ENCODE measurements at regions not wholly inside any gene's neighbourhood (a gene's known extent, or its start where the extent isn't known, plus 50 kb on each side); places are given as distances from the start of the nearest gene placed in this dataset.
"Not testable (repeated sequence)": the region's sequence is repeated elsewhere in the genome, so short reads cannot be mapped to it uniquely, and the experiment has no call there.

DNA sequence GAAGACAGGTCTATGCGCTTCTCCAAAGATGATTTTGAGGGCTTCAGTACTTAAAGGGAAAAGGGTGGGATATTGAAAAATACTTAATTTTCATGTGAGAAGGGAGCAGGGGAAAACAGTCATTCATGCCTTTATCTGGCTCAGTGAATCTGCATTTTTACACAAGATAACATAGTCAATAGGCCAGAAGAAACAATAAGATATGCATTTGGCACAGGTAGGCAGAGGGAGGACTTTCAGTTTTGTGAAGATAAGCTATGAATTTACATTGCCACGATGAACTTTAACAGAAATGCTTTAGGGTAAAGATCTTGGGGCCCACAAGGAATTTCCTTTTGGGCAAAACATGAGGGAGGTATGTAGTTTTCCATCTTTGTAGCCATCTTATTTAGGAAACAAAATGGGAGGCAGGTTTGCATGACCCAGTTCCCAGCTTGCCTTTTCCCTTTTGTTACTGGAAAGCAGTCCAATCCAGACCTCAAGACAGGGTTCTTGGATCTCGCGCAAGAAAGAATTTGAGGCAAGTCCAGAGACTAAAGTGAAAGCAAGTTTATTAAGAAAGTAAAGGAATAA, 504.2 kb downstream of the IGSF11 start:
- H2AFZ ChIP-seq (ENCODE audit: low read depth, low read length) = no peak overlapping the region

DNA sequence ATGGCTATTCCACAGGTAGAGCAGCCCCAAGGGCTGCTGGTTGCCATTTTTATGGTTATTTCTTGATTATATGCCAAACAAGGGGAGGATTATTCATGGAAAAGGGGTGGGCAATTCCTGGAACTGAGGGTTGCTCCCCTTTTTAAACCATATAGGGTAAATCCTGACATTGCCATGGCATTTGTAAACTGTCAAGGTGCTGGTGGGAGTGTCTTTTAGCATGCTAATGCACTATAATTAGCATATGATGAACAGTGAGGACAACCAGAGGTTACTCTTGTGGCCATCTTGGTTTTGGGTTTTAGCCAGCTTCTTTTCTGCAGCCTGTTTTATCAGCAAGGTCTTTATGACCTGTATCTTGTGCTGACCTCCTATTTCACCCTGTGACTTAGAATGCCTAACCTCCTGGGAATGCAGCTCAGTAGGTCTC, 503.7 kb downstream of the IGSF11 start:
- not testable (repeated sequence) for H3K4me1 ChIP-seq (ENCODE audit: insufficient read depth, low read length); H3K27me3 Mint-ChIP-seq (ENCODE audit: low read depth, unreplicated experiment); H3K27me3 ChIP-seq (ENCODE audit: insufficient read depth, low read length); H3K9me3 Mint-ChIP-seq (ENCODE audit: unreplicated experiment); DNase-seq (ENCODE audit: low read depth); H3K36me3 ChIP-seq (ENCODE audit: insufficient read depth, low read length); H3K27ac ChIP-seq (ENCODE audit: low read depth, low read length); H3K4me1 Mint-ChIP-seq (ENCODE audit: low read depth, unreplicated experiment); H3K27ac Mint-ChIP-seq (ENCODE audit: unreplicated experiment); FAIRE-seq; H3K9ac ChIP-seq (ENCODE audit: low read length); H3K9me3 ChIP-seq (ENCODE audit: insufficient read depth, low read depth, low read length); H4K20me1 ChIP-seq (ENCODE audit: insufficient read depth, low read length); H3K4me2 ChIP-seq (ENCODE audit: low read length); H3K4me3 ChIP-seq (ENCODE audit: insufficient read depth, low read depth, low read length); H2AFZ ChIP-seq (ENCODE audit: low read depth, low read length); H3K79me2 ChIP-seq (ENCODE audit: insufficient read depth, low read length); H3K4me3 Mint-ChIP-seq (ENCODE audit: unreplicated experiment); H3K36me3 Mint-ChIP-seq (ENCODE audit: low read depth, unreplicated experiment)

More for the DNA sequence above, 504.2 kb downstream of the IGSF11 start:
- no peak for TF ChIP-seq EZH2 (IDR thresholded peaks at IDR 0.05; ENCODE audit: insufficient read depth, low read length)
- TF ChIP-seq, protein P1, sequence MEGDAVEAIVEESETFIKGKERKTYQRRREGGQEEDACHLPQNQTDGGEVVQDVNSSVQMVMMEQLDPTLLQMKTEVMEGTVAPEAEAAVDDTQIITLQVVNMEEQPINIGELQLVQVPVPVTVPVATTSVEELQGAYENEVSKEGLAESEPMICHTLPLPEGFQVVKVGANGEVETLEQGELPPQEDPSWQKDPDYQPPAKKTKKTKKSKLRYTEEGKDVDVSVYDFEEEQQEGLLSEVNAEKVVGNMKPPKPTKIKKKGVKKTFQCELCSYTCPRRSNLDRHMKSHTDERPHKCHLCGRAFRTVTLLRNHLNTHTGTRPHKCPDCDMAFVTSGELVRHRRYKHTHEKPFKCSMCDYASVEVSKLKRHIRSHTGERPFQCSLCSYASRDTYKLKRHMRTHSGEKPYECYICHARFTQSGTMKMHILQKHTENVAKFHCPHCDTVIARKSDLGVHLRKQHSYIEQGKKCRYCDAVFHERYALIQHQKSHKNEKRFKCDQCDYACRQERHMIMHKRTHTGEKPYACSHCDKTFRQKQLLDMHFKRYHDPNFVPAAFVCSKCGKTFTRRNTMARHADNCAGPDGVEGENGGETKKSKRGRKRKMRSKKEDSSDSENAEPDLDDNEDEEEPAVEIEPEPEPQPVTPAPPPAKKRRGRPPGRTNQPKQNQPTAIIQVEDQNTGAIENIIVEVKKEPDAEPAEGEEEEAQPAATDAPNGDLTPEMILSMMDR (IDR thresholded peaks at IDR 0.05; ENCODE audit: insufficient read depth, low read depth, low read length) = no peak
- H3K4me2 ChIP-seq (ENCODE audit: low read length) = no peak overlapping the region
- Mint-ChIP-seq H3K27me3 (ENCODE audit: low read depth, unreplicated experiment) (no peaks in the 10 kb centered on the region), H3K4me3 (ENCODE audit: unreplicated experiment) (no peak overlapping the region), H3K4me1 (ENCODE audit: low read depth, unreplicated experiment) (peaks cover 3% of the 10 kb centered on the region), H3K36me3 (ENCODE audit: low read depth, unreplicated experiment) (no peaks in the 10 kb centered on the region), H3K27ac (ENCODE audit: unreplicated experiment) (no peak overlapping the region), H3K9me3 (ENCODE audit: unreplicated experiment) (peaks cover 3% of the 10 kb centered on the region)
- H4K20me1 ChIP-seq (ENCODE audit: insufficient read depth, low read length) = no peaks in the 10 kb centered on the region
- H3K27me3 ChIP-seq (ENCODE audit: insufficient read depth, low read length) = no peaks in the 10 kb centered on the region
- H3K9ac ChIP-seq (ENCODE audit: low read length) = no peak overlapping the region
- no peak for FAIRE-seq
- no peaks in the 10 kb centered on the region for H3K79me2 ChIP-seq (ENCODE audit: insufficient read depth, low read length)
- H3K9me3 ChIP-seq (ENCODE audit: insufficient read depth, low read depth, low read length) = no peaks in the 10 kb centered on the region
- DNase-seq (ENCODE audit: low read depth) = no peak
- no peaks in the 10 kb centered on the region for H3K36me3 ChIP-seq (ENCODE audit: insufficient read depth, low read length)
- H3K4me3 ChIP-seq (ENCODE audit: insufficient read depth, low read depth, low read length) = no peak overlapping the region
- H3K4me1 ChIP-seq (ENCODE audit: insufficient read depth, low read length) = no peaks in the 10 kb centered on the region
- no peak overlapping the region for H3K27ac ChIP-seq (ENCODE audit: low read depth, low read length)

DNA sequence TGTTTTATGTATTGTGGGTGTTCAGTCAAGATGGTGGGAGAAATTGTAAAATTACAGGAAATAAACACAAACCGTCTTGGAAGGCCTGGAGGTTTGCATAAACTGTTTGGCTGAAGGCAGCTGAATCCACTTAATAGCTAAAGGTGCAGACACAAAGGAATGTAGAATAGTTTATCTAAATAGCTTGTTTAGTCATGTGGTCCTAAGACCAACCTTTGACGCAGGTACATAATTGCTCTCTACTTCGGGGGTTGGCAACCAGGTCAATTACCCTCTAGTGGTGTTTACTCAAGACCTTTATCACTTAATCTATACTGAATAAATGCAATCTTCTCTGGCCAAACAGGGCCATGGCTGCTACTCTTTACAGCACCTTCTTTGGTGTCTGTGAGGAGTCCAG, 502.8 kb downstream of the IGSF11 start:
- no peaks in the 10 kb centered on the region for H3K9me3 ChIP-seq (ENCODE audit: insufficient read depth, low read depth, low read length)
- H3K36me3 ChIP-seq (ENCODE audit: insufficient read depth, low read length) = no peaks in the 10 kb centered on the region
- Mint-ChIP-seq H3K4me1 (ENCODE audit: low read depth, unreplicated experiment) (peaks cover 3% of the 10 kb centered on the region), H3K36me3 (ENCODE audit: low read depth, unreplicated experiment) (no peaks in the 10 kb centered on the region), H3K27me3 (ENCODE audit: low read depth, unreplicated experiment) (no peaks in the 10 kb centered on the region), H3K9me3 (ENCODE audit: unreplicated experiment) (no peaks in the 10 kb centered on the region), H3K27ac (ENCODE audit: unreplicated experiment) (peak overlapping the region; percentile 19), H3K4me3 (ENCODE audit: unreplicated experiment) (no peak overlapping the region)
- no peaks in the 10 kb centered on the region for H3K4me1 ChIP-seq (ENCODE audit: insufficient read depth, low read length)
- H3K79me2 ChIP-seq (ENCODE audit: insufficient read depth, low read length) = no peaks in the 10 kb centered on the region
- H4K20me1 ChIP-seq (ENCODE audit: insufficient read depth, low read length) = no peaks in the 10 kb centered on the region
- FAIRE-seq (no peak), DNase-seq (ENCODE audit: low read depth) (no peak)
- no peak overlapping the region for H3K4me3 ChIP-seq (ENCODE audit: insufficient read depth, low read depth, low read length)
- H3K9ac ChIP-seq (ENCODE audit: low read length) = no peak overlapping the region
- H3K4me2 ChIP-seq (ENCODE audit: low read length) = no peak overlapping the region
- no peaks in the 10 kb centered on the region for H3K27me3 ChIP-seq (ENCODE audit: insufficient read depth, low read length)
- TF ChIP-seq EZH2 (IDR thresholded peaks at IDR 0.05; ENCODE audit: insufficient read depth, low read length) = no peak
- TF ChIP-seq, protein P1 (IDR thresholded peaks at IDR 0.05; ENCODE audit: insufficient read depth, low read depth, low read length) = no peak
- H2AFZ ChIP-seq (ENCODE audit: low read depth, low read length) = no peak overlapping the region
- no peak overlapping the region for H3K27ac ChIP-seq (ENCODE audit: low read depth, low read length)

All from astrocyte (in vitro differentiated cells and primary cell).